HG03097 (cell line): ENCODE measurements at regions not wholly inside any gene's neighbourhood (a gene's known extent, or its start where the extent isn't known, plus 50 kb on each side); places are given as distances from the start of the nearest gene placed in this dataset.

Source experiments
- ATAC-seq: cut with Tn5 transposase; IDR thresholded peaks from one replicate; pipeline ENCODE4 v1.9.1; 2021; ENCODE audit not compliant: unreplicated experiment, low FRiP score

DNA sequence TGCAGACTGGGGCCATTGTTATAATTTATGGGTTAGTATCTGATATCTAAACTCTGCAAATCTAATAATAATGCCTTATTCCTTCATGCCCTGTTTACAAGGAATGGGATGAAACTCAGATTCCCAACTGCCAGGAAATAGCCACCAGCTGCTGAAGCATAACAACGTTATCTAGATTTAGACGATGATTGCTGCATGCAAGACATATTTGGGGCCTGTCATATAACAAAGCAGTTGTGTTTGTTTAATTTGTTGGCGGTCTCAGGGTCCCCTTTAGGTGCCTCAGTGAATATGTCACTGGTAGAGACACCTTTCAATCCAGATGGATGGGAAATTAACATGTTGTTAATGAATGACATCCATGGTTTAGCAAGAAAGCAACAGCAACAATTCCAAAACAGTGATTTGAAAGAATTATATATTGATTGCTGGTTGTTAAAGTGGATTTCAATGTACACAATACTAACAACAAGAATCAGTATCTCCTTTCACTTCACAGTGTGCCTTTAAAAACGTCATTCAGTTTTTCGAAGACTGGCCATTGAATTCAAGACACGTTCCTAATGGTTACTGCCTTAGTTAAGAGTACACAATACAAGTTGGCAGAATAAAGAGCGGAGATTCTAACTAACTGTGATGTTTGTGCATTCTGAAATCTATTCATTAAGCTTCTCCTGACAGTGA is 860.6 kb upstream of the CELF2 start:
- no peak for ATAC-seq

DNA sequence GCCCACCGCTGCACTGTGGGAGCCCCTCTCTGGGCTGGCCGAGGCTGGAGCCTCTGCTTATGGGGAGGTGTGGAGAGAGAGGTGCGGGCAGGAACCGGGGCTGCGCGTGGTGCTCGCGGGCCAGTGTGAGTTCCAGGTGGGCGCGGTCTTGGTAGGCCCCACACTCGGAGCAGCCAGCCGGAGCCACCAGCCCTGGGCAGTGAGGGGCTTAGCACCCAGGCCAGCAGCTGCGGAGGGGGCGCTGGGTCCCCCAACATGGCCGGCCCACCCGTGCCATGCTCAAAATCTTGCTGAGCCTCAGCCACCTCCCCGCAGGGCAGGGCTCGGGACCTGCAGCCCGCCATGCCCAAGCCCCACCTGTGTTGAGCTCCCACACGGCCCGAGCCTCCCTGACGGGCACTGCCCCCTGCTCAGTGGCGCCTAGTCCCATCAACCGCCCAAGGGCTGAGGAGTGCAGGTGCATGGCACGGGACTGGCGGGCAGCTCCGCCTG is 856.8 kb upstream of the CELF2 start:
- no peak for ATAC-seq

DNA sequence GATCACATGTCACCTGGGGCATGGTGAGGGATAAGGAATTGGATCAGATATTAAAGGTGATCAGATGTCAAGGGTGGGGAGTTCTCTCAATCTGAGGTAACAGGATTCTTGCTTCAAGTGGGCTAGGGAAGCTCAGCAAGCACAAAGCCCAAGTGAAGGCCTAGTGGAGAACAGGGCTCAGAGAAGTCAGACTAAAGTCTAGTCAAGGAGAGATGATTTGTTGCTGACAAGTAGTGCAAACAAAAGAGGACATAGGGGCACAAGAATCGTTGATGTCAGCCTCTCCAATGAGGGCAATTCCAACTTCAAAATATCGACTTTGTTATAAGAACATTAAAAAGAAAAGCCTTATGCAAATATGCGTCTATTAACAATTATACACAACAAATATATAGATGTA is 852.8 kb upstream of the CELF2 start:
- ATAC-seq, result no peak

DNA sequence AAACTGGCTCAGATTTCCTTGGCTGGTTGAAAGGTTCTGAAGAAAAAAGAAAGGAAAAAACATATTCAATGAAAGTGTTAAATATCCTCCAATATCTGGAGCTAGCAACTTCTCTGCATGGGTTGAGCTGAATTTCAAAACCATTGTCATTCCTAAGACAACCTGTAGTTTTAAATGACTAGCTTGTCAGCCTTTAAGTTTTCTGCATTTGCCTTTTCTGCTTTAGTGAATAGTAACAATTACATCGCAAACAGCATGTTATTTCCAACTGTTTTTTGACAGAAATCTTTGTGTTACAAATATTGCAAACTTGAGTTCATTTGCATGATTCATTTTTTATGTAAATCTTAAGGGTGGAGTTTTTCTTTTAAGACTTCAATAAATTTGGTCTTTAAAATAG is 852.3 kb upstream of the CELF2 start:
- ATAC-seq, result no peak

DNA sequence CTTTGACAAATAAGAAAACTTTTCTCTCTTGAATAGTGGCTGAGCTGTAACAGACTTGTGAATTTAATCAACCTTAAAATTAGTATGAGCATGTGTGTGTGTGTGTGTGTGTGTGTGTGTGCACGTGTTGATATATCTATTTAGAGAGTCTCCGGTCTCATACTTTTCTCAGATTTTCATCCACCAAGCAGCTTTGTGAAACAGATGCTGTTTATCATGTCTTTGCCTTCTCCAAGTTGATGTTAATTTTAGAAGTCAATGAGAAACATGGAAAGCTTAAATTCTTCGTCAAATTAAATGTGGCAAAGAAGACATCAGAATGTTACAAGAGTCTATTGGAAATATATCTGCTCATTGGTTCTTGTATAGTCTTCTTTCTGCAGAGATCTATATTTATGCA is 839.2 kb upstream of the CELF2 start:
- no peak for ATAC-seq

DNA sequence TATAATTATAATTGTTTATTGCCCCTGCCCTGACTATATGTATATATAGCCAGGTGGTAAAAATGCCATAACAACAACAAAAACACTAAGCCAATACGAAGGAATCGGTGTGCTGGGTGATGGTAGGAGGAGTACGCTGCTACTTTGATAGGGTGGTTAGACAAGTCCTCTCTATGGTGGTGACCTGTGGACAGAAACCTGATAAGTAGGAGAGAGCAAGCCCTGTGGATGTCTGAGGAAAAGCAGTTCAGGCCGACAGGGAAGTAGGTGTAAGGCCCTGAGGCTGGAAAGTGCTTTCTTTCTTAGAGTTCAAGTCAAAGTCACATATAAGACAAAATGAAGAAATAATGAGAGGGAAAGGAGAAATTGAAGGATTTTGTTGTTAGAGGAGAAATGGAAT is 823.8 kb upstream of the CELF2 start:
- ATAC-seq, result no peak

DNA sequence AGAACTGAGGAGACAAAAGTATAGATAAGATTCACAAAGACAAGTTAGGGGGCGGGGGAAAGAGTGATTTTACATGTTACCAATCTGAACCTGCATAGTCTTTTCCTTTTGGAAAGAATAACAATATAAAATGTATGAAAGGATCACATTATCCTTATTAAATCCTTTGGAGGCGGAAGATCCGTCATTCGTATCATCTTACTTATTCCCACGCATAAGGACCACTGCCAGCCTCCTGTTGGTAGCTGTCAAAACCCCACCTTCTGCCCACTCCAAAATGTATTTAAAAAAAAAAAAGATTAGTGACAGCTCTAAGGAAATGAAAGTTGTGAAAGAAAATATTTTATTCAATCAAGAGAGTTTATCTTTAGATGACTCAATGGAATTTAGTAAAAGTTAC is 821.0 kb upstream of the CELF2 start:
- no peak for ATAC-seq

DNA sequence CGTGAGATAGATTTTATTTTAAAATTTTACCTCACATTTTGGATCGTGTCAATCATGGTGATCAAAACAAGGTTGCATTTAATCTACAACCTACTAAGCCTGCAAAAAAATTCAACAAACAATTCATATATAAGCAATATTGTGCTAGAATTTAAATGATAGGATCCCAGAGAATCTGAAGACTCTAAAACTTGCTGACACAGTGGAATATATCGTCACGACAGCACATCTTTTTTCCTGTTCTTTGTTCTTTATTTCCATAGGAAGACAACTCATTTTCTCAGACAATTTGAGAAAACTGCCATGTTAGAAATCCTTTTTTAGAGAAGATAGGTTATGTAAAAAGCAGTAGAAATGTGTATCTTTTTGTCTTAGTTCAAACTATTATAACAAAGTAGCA is 820.2 kb upstream of the CELF2 start:
- no peak for ATAC-seq

DNA sequence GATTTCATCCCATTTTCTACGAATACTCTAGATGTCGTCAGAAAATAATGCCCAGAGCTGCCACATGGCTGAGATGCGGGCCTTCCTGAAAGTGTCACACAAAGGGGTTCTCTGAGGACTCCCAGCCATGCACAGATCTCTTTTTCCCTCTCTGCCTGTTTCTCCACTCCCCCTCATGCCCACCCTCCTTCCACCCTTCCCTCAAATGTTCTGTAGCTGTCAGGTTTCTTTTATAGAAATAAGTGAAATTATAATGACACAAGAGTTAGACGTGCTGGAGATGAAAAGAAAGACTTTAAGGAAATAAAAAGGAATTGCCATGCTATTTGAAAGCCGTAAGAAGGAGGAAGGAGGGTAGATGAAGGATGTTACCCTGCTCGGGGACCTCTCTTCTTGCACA is 819.3 kb upstream of the CELF2 start:
- ATAC-seq, result no peak

DNA sequence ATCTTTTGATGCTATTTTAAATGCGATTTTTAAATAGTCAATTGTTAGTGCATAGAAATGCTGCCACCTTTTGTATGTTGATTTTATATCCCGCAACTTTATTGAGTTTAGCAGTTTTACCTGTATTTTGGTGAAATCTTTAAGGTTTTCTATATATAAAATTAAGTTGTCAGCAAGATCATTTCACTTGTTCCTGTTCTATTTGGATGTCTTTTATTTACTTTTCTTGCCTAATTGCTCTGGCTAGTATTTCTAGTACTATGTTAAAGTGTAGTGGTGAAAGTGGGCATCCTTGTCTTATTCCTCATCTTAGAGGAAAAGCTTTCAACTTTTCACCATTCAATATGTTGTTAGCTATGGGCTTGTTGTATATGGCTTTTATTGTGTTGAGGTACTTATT is 813.3 kb upstream of the CELF2 start:
- ATAC-seq, result no peak

DNA sequence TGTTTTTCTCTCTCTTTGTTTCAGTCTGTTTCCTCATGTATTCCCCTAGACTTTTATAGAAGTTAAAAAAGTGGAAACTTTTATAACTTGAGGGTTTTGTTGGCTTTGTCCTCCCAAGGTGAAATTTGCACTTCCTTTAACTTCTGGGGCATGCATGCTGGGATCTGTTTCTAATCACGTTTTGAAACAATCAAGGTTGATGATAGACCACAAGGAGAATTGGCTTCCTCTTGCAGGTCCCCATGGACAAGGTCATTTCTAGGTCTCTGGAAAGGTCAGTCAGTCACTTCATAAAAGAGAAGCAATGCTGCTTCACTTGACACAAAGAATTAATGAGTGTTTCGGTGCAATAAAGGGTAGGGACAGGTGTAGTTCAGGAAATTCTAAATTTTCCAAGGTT is 811.8 kb upstream of the CELF2 start:
- no peak for ATAC-seq

DNA sequence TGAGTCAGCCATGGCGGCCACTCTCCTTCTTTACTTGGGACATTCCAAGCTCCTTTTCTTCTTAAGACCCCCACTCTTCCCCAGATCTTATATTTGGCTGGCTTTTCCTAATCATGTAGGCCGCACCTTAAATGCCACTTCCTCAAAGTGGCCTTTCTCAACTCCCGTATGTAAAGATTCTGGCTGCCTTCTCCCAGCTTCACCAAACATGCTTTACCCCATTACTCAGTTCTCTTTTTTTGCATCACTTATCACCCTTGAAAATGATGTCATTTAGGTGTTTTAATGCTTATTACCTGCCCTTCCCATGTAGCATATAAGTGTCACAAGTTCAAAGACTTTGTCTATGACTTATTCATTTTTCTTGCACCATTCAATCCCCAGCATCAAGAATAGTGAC is 810.1 kb upstream of the CELF2 start:
- no peak for ATAC-seq

DNA sequence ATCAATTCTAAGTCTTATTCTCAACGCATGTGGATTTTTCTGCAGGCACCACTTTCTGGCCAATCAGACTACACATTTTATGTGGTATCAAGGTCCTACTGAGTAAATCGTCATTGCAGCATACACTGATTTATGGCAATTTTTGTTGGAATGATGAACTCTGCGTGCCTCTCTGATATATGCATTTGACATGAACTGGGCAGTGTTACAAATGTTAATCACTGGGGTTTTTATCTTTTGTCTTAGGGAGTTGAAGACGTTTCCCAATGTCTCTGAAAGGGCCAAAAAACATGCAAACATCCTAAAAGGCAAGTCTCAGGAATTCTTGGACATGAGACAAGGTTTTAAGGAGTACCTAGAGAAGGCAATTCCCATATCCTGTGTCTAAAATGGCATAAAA is 809.5 kb upstream of the CELF2 start:
- no peak for ATAC-seq

DNA sequence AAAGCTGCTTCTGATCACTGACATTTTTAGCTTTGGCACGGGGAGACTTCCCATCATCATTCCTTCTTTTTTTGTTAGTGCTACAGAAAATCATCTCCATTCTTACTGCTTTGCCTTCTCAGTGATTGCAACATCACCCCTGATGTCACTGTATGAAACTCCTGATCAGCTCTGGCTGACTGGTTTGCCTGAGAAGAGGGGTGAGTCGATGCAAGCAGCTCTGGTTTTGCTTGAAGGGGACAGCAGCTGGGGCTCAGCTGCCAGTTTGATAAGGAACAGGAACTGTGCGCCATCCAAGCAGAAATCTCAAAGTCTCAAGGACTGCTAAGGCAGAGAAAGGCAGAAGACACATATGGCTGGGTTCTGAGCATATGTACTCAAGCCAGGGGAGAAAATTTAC is 808.5 kb upstream of the CELF2 start:
- ATAC-seq, result no peak

DNA sequence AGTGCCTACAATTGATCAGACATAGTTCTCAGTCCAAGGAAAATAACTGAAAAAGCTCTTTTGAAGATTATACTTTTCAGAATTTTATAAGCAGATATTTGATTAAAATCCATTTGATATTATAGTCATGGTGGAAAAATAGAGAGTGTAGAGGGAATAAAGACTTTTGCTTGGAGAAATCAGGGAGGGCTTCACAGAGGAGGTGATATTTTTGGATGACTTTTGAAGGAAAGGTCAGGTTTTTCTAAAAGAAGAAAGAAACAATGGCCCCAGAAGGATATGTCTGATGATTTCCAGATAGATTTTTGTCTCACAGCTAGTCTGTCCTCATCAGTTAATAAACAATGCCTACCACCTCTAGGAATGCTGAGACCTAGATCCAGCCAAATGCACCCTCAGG is 806.3 kb upstream of the CELF2 start:
- no peak for ATAC-seq

DNA sequence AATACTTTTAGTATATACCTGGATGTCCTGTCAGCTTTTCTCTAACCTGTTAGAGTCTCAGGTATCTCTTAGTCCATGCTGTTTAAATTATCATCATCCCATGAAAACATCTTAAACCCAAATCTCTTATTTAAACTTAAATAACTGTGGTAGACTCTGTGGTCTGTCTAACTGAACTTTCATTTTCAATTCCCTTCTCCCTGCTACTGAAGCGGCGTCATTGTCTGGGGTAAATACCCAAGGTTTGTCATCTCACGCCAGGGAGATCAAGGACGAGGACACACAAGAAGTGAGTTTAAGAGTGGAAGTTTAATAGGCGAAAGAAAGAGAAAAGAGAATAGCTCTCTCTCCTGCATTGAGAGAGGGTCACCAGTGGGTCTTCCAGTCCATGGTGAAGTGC is 804.4 kb upstream of the CELF2 start:
- ATAC-seq, result no peak

DNA sequence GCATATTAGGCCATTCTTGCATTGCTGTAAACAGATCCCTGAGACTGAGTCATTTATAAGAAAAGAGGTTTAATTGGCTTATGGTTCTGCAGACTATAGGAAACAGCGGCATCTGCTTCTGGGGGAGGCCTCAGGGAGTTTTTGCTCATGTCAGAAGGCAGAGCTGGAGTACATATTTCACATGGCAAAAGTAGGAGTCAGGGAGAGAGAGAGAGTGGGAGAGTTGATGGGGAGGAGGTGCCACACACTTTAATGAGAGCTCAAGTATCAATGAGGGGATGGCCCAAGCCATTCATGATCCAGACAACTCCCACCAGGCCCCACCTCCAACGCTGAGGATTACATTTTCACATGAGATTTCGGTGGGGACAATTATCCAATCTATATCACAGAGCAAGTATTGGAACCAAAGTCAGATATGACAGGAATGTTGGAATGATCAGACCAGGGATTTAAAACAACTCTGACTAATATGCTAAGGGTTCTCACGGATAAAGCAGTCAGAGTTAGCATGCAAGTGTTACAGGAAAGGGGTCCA is 795.3 kb upstream of the CELF2 start:
- no peak for ATAC-seq

DNA sequence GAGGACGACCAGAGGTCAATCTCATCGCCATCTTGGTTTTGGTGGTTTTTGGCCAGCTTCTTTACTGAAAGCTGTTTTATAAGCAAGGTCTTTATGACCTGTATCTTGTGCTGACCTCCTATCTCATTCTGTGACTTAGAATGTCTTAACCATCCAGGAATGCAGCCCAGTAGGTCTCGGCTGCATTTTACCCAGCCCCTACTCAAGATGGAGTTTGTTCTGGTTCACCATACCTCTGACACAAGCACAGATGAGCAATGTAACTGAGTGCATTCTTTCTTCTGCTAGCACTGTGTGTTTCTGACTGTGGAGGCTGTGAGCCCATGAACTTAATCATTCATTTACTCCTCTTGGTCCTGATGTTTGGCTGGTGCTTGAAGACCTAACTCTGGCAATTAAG is 794.5 kb upstream of the CELF2 start:
- no peak for ATAC-seq

DNA sequence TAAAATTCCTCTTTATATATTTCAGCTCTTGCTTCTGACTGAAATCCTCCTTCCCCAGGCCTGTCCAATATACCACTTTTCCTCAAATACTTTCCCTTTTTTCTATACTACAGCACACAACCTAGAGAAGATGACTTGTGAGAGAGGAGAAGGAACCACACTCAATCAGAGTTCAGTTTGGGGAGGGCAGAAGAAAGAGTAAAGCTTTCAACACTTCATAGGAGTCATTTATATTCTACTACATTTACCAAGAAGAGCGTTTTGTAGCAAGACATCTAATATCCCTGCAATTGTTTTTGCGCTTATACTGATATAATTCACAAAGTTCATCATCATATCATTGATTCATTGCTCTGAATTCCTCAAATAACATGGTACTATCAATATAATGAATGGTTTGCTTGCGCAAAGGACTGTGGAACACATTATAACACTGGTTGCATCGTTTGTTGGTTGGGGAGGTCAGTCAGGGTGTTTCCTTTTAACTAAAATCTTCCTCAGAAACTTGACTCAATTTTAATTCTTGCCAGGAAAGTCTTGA is 792.5 kb upstream of the CELF2 start:
- ATAC-seq, result no peak

DNA sequence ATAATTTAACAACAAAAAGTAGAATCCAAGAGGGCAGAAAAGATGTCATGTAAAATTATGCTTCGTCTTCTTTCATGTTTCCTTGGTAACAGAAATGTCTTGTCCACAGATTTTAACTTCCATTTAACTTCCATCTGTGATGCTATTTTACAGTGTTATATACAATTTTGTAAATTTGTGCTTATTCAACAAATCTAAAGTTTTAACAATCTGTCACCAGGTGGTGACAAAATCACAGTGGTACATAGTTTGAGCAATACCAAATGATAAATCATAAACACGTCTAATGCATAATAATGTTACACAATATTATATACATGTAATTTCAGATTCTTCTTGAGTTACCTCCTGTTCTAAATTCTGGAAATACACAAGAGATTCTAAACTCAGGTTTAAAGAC is 784.4 kb upstream of the CELF2 start:
- no peak for ATAC-seq

DNA sequence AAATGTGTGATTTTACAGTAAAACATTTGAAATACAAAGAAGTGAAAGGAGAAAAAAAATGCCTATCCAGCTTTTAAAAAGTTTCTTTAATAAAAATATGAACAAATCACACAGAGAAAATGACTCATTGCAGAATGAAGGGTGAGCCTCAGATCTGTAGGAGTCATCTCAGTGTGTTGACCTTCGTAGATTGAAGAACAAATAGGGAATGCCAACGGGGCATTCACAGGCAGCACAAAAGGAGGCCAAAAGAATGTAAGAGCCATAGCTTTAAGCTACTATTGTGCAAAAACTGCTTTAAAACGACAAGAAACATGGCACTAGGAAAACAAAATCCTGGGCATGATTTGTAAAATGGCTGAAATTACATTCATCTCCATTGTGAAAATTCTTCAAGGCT is 782.7 kb upstream of the CELF2 start:
- ATAC-seq, result no peak

DNA sequence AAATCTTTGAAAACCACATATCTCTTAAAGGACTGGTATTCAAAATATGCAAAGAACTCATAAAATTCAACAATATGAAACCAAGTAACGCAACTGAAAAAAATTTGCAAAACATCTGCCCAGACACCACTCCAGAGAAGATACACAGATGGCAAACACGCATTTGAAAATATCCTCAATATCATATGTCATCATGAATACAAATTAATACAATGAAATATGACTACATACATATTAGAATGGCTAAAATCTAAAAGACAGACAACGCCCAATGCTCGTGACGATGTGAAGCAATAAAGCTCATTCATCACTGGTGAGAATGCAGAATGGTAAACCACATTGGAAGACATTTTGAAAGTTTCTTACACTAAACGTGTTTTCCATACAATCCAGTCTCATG is 770.1 kb upstream of the CELF2 start:
- no peak for ATAC-seq

DNA sequence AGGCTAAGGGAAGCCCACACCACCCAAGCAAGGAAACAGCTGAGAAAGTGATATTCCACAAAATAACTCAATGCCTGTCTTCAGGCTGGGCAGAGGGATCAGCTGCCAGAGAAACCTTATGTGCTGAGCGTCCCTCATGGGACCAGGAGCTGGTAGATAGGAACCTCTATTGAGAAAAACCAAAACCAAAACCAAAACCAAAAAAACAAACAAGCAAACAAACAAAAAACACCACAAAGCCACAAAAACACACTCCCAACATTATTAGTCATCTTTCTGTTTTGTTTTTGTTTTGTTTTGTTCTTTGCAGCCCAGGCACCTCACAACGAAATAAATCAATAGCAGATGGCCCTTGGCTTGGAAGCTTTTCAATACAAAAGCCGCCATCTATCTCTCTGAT is 760.8 kb upstream of the CELF2 start:
- ATAC-seq, result no peak
